ENCODE measurements at regions not wholly inside any gene's neighbourhood (a gene's known extent, or its start where the extent isn't known, plus 50 kb on each side); places are given as distances from the start of the nearest gene placed in this dataset.

DNA sequence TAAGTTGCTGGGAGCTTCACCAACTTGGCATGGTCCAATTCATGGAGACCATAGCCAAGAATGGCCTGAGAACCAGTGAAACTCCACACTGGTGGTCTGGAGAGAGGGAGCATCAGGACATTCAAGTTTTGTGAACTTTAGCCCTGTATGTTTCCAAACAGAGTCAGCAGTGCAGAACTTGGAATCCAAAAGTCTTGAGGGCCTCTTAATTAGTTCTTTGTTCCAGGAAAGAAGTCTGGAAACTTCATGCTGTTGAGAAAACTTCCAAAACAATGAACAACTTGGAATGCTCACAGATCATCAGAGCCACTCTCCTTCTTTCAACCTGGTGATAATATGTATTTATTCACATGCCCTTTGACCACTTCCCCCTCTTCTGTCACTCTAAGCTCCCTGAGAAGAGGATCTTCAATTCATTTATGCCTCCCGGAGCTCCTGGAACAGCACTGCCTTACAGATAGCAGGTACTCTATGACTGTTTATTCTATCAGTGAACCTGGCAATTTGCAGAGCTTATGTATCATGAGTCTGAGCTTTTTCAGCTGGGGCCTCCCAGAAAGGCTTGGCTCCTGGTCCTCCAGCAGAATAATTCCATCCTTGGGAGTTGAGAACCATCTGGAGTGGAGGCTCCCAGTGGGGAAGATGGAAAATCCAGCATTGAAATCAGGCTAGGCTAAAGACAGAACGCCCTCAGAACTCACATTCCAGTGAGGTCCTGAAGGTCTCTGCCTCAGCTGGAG, 191.4 kb downstream of the KTN1 start:
- Histone ChIP-seq H2BK120ac (ENCODE audit: low read depth, low read length) (no peak overlapping the region), H3K27me3 (ENCODE audit: control insufficient read depth in 3 of 3, insufficient read depth in 3 of 3, low read depth in 1 of 3, low read length in 3 of 3) (no peaks in the 10 kb centered on the region), H4K8ac (ENCODE audit: low read depth, low read length) (no peak overlapping the region), H3K79me1 (ENCODE audit: low read depth, low read length) (no peaks in the 10 kb centered on the region), H3K4me1 (ENCODE audit: control insufficient read depth in 2 of 2, insufficient read depth in 1 of 2, low read depth in 1 of 2, low read length in 2 of 2) (no peaks in the 10 kb centered on the region), H3K4me3 (ENCODE audit: low read length in 2 of 2) (no peak overlapping the region), H2BK15ac (ENCODE audit: low read length) (no peak overlapping the region), H3K4me2 (ENCODE audit: insufficient read depth, low read length, poor library complexity, severe bottlenecking) (no peak overlapping the region), H3K18ac (ENCODE audit: low read length) (no peak overlapping the region), H3K27ac (replicated peaks; ENCODE audit: low read length) (no peak overlapping the region), H2AK5ac (ENCODE audit: low read depth, low read length) (no peak overlapping the region), H3K14ac (ENCODE audit: low read length) (no peak overlapping the region), H2BK12ac (ENCODE audit: low read length) (no peak overlapping the region), H3K9ac (ENCODE audit: low read depth, low read length, poor library complexity) (no peak overlapping the region), H3K36me3 (replicated peaks in 1 of 2; ENCODE audit: control insufficient read depth in 2 of 2, insufficient read depth in 2 of 2, low read length in 2 of 2) (no peaks in the 10 kb centered on the region), H4K91ac (ENCODE audit: low read depth, low read length, poor library complexity) (no peak overlapping the region), H3K9me3 (replicated peaks in 1 of 2; ENCODE audit: control insufficient read depth in 2 of 2, insufficient read depth in 1 of 2, low read depth in 1 of 2, low read length in 2 of 2) (no peaks in the 10 kb centered on the region), H3K4ac (ENCODE audit: low read length) (no peak overlapping the region), H2AFZ (ENCODE audit: low read length) (no peak overlapping the region), H3K23ac (ENCODE audit: low read depth, low read length, poor library complexity) (no peak overlapping the region), H2BK5ac (ENCODE audit: low read length) (no peak overlapping the region)
- no peak for DNase-seq (ENCODE audit: low spot score)
- no CpG with 5 or more reads among the region's 2 CpGs for WGBS, 2 donors (ENCODE audit: extremely low coverage in 2 of 2, insufficient read length in 2 of 2, insufficient replicate concordance in 1 of 2)

DNA sequence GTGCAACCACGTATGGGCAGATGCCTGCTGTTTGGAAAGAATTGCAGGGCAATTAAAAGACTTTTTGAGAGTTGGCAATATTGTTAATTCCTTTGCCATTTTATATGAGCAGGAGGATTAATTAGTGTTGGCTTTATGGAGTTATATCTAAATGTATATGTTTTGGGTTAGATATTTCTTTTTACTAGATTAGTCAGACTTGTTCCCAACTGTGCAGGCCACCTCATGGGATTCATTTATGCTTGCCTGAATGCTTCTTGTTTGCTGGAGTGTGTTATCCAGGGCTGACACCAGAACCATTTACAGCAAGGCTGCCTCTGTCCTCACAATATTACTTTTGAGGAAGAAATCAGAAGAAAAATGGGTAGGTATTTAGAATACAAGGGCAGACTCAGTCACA, 192.5 kb downstream of the KTN1 start:
- Histone ChIP-seq H3K18ac (ENCODE audit: low read length) (no peak overlapping the region), H3K4me3 (ENCODE audit: low read length in 2 of 2) (no peak overlapping the region), H3K4me1 (ENCODE audit: control insufficient read depth in 2 of 2, insufficient read depth in 1 of 2, low read depth in 1 of 2, low read length in 2 of 2) (no peaks in the 10 kb centered on the region), H3K27me3 (ENCODE audit: control insufficient read depth in 3 of 3, insufficient read depth in 3 of 3, low read depth in 1 of 3, low read length in 3 of 3) (no peaks in the 10 kb centered on the region), H2BK15ac (ENCODE audit: low read length) (no peak overlapping the region), H3K9ac (ENCODE audit: low read depth, low read length, poor library complexity) (no peak overlapping the region), H3K27ac (replicated peaks; ENCODE audit: low read length) (no peak overlapping the region), H3K23ac (ENCODE audit: low read depth, low read length, poor library complexity) (no peak overlapping the region), H3K14ac (ENCODE audit: low read length) (no peak overlapping the region), H3K36me3 (replicated peaks in 1 of 2; ENCODE audit: control insufficient read depth in 2 of 2, insufficient read depth in 2 of 2, low read length in 2 of 2) (no peaks in the 10 kb centered on the region), H2BK120ac (ENCODE audit: low read depth, low read length) (no peak overlapping the region), H3K4me2 (ENCODE audit: insufficient read depth, low read length, poor library complexity, severe bottlenecking) (no peak overlapping the region), H3K9me3 (replicated peaks in 1 of 2; ENCODE audit: control insufficient read depth in 2 of 2, insufficient read depth in 1 of 2, low read depth in 1 of 2, low read length in 2 of 2) (no peaks in the 10 kb centered on the region), H2AFZ (ENCODE audit: low read length) (no peak overlapping the region), H2BK5ac (ENCODE audit: low read length) (no peak overlapping the region), H2AK5ac (ENCODE audit: low read depth, low read length) (no peak overlapping the region), H3K4ac (ENCODE audit: low read length) (no peak overlapping the region), H4K91ac (ENCODE audit: low read depth, low read length, poor library complexity) (no peak overlapping the region), H3K79me1 (ENCODE audit: low read depth, low read length) (no peaks in the 10 kb centered on the region), H4K8ac (ENCODE audit: low read depth, low read length) (no peak overlapping the region), H2BK12ac (ENCODE audit: low read length) (no peak overlapping the region)
- no peak for DNase-seq (ENCODE audit: low spot score)
- WGBS, 2 donors (ENCODE audit: extremely low coverage in 2 of 2, insufficient read length in 2 of 2, insufficient replicate concordance in 1 of 2), result no CpG with 5 or more reads among the region's 1 CpG

DNA sequence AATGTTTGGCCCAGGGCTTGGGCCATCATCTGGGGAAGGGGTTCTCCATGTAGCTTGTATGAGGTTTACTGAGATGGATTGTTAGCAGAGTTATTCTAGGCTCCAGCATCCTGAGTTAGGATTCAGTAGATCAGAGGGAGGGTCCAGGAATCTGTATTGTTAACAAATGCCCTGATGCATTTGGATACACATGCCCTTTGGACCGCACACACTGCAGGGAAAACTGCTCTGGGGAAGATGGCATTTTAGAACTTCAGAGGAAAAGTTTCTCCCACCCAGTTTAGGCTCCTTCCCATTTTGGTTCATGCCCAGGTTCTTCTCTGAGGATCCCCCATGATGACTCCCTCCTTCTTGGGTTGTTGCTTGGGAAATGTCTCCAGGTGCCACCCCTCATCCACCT, 193.3 kb downstream of the KTN1 start:
- H4K8ac ChIP-seq (ENCODE audit: low read depth, low read length), result no peak overlapping the region
- H4K91ac ChIP-seq (ENCODE audit: low read depth, low read length, poor library complexity), result no peak overlapping the region
- no CpG with 5 or more reads among the region's 1 CpG for WGBS, 2 donors (ENCODE audit: extremely low coverage in 2 of 2, insufficient read length in 2 of 2, insufficient replicate concordance in 1 of 2)
- no peak overlapping the region for H2BK12ac ChIP-seq (ENCODE audit: low read length)
- H3K79me1 ChIP-seq (ENCODE audit: low read depth, low read length), result no peaks in the 10 kb centered on the region
- H3K4ac ChIP-seq (ENCODE audit: low read length), result no peak overlapping the region
- no peaks in the 10 kb centered on the region for H3K4me1 ChIP-seq (ENCODE audit: control insufficient read depth in 2 of 2, insufficient read depth in 1 of 2, low read depth in 1 of 2, low read length in 2 of 2)
- no peak overlapping the region for H2BK15ac ChIP-seq (ENCODE audit: low read length)
- H3K4me3 ChIP-seq (ENCODE audit: low read length in 2 of 2), result no peak overlapping the region
- H3K36me3 ChIP-seq (replicated peaks in 1 of 2; ENCODE audit: control insufficient read depth in 2 of 2, insufficient read depth in 2 of 2, low read length in 2 of 2), result no peaks in the 10 kb centered on the region
- no peak overlapping the region for H2AFZ ChIP-seq (ENCODE audit: low read length)
- no peak for DNase-seq (ENCODE audit: low spot score)
- no peak overlapping the region for H3K27ac ChIP-seq (replicated peaks; ENCODE audit: low read length)
- H2BK120ac ChIP-seq (ENCODE audit: low read depth, low read length), result no peak overlapping the region
- H3K9me3 ChIP-seq (replicated peaks in 1 of 2; ENCODE audit: control insufficient read depth in 2 of 2, insufficient read depth in 1 of 2, low read depth in 1 of 2, low read length in 2 of 2), result no peaks in the 10 kb centered on the region
- H3K4me2 ChIP-seq (ENCODE audit: insufficient read depth, low read length, poor library complexity, severe bottlenecking), result no peak overlapping the region
- no peak overlapping the region for H2AK5ac ChIP-seq (ENCODE audit: low read depth, low read length)
- no peak overlapping the region for H3K14ac ChIP-seq (ENCODE audit: low read length)
- no peak overlapping the region for H3K23ac ChIP-seq (ENCODE audit: low read depth, low read length, poor library complexity)
- no peaks in the 10 kb centered on the region for H3K27me3 ChIP-seq (ENCODE audit: control insufficient read depth in 3 of 3, insufficient read depth in 3 of 3, low read depth in 1 of 3, low read length in 3 of 3)
- no peak overlapping the region for H3K9ac ChIP-seq (ENCODE audit: low read depth, low read length, poor library complexity)
- no peak overlapping the region for H2BK5ac ChIP-seq (ENCODE audit: low read length)
- H3K18ac ChIP-seq (ENCODE audit: low read length), result no peak overlapping the region

DNA sequence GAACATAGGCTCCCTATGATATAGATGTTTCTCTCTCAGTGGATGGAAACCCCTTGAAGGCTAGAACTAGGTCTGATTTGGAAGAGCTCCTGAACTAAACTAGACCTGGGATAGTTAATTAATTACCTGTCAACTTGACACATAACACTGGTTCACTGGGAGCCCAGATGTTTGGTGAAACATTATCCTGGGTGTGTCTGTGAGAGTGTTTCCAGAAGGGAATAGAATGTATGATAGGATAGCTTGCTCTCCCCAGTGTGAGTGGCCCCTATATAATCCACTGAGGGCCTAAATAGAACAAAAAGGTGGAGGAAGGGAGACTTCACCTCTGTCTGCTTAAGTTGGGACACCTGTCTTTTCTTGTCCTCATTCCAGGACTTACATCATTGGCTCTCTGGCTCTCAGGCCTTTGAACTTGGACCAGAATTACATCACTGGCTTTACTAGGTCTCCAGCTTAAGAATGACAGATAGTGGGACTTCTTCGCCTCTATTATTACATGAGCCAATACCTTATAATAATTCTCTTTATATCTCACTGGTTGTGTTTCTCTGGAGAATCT, 194.1 kb downstream of the KTN1 start:
- H3K23ac ChIP-seq (ENCODE audit: low read depth, low read length, poor library complexity), result no peak overlapping the region
- no peaks in the 10 kb centered on the region for H3K79me1 ChIP-seq (ENCODE audit: low read depth, low read length)
- no peak overlapping the region for H2BK5ac ChIP-seq (ENCODE audit: low read length)
- H3K9me3 ChIP-seq (replicated peaks in 1 of 2; ENCODE audit: control insufficient read depth in 2 of 2, insufficient read depth in 1 of 2, low read depth in 1 of 2, low read length in 2 of 2), result no peaks in the 10 kb centered on the region
- H3K14ac ChIP-seq (ENCODE audit: low read length), result no peak overlapping the region
- H3K9ac ChIP-seq (ENCODE audit: low read depth, low read length, poor library complexity), result no peak overlapping the region
- DNase-seq (ENCODE audit: low spot score), result no peak
- H2AFZ ChIP-seq (ENCODE audit: low read length), result no peak overlapping the region
- no peaks in the 10 kb centered on the region for H3K4me1 ChIP-seq (ENCODE audit: control insufficient read depth in 2 of 2, insufficient read depth in 1 of 2, low read depth in 1 of 2, low read length in 2 of 2)
- no peak overlapping the region for H2BK12ac ChIP-seq (ENCODE audit: low read length)
- H3K27me3 ChIP-seq (ENCODE audit: control insufficient read depth in 3 of 3, insufficient read depth in 3 of 3, low read depth in 1 of 3, low read length in 3 of 3), result no peaks in the 10 kb centered on the region
- no peak overlapping the region for H4K8ac ChIP-seq (ENCODE audit: low read depth, low read length)
- no peak overlapping the region for H2BK15ac ChIP-seq (ENCODE audit: low read length)
- H3K4me2 ChIP-seq (ENCODE audit: insufficient read depth, low read length, poor library complexity, severe bottlenecking), result no peak overlapping the region
- H2AK5ac ChIP-seq (ENCODE audit: low read depth, low read length), result no peak overlapping the region
- no peak overlapping the region for H2BK120ac ChIP-seq (ENCODE audit: low read depth, low read length)
- no peak overlapping the region for H3K4me3 ChIP-seq (ENCODE audit: low read length in 2 of 2)
- WGBS, 2 donors (ENCODE audit: extremely low coverage in 2 of 2, insufficient read length in 2 of 2, insufficient replicate concordance in 1 of 2), result no CpG with 5 or more reads among the region's 1 CpG
- H3K18ac ChIP-seq (ENCODE audit: low read length), result no peak overlapping the region
- no peaks in the 10 kb centered on the region for H3K36me3 ChIP-seq (replicated peaks in 1 of 2; ENCODE audit: control insufficient read depth in 2 of 2, insufficient read depth in 2 of 2, low read length in 2 of 2)
- H3K27ac ChIP-seq (replicated peaks; ENCODE audit: low read length), result no peak overlapping the region
- H4K91ac ChIP-seq (ENCODE audit: low read depth, low read length, poor library complexity), result no peak overlapping the region
- H3K4ac ChIP-seq (ENCODE audit: low read length), result no peak overlapping the region
